Mucosa of rectum (tissue), 2 donors: ENCODE measurements at regions not wholly inside any gene's neighbourhood (a gene's known extent, or its start where the extent isn't known, plus 50 kb on each side); places are given as distances from the start of the nearest gene placed in this dataset.

Experiments
- H3K27ac ChIP-seq, 2 donors: one replicate each; pipeline ENCODE4 v1.7.0; 2013; ENCODE audit warnings: inconsistent platforms in 2 of 2, low read depth in 2 of 2, low read length in 2 of 2
- H3K27me3 ChIP-seq, 2 donors: one replicate each; pipeline ENCODE4 v1.7.0; 2013; ENCODE audit warnings: low read length in 2 of 2; ENCODE audit not compliant: control insufficient read depth in 2 of 2, insufficient read depth in 2 of 2
- H3K36me3 ChIP-seq, 2 donors: one replicate each; pipeline ENCODE4 v1.7.0; 2013; ENCODE audit warnings: low read length in 2 of 2; ENCODE audit not compliant: control insufficient read depth in 2 of 2, insufficient read depth in 2 of 2
- H3K4me1 ChIP-seq, 2 donors: one replicate each; pipeline ENCODE4 v1.7.0; 2013; ENCODE audit warnings: low read length in 2 of 2, mild to moderate bottlenecking in 1 of 2; ENCODE audit not compliant: control insufficient read depth in 2 of 2, insufficient read depth in 2 of 2
- H3K4me3 ChIP-seq, 2 donors: one replicate each; pipeline ENCODE4 v1.7.0; 2013; ENCODE audit warnings: low read length in 2 of 2
- H3K9ac ChIP-seq, 2 donors: one replicate each; pipeline ENCODE4 v1.7.0; 2013; ENCODE audit warnings: low read length in 2 of 2, low read depth in 1 of 2, mild to moderate bottlenecking in 1 of 2
- H3K9me3 ChIP-seq, 2 donors: one replicate each; pipeline ENCODE4 v1.7.0; 2013; ENCODE audit warnings: low read length in 2 of 2; ENCODE audit not compliant: control insufficient read depth in 2 of 2
- donor health status: healthy.
- donor health status: Normal muscosa, but diverticular disease.

DNA sequence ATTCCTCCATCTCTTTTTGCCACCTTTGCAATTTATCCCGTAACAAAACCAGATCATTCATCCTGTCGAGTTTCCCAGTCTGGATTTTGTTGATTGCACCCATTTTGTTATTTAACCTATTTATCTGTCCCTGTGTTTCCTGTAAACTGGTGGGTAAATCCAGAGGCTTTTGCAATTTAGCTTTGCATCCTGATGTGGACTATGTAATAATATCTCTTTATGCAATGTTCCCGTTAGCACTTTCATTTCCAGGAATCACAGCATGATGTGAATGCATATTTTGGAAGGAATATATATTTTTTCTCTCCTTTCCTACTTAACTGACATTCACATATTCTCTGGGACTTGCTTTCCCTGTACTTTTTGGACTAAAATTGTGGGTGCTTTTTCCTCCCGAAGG lies 240.3 kb upstream of the GAS1 start:
- no peak overlapping the region for H3K27ac ChIP-seq
- no peaks in the 10 kb centered on the region for H3K36me3 ChIP-seq
- no peaks in the 10 kb centered on the region for H3K9me3 ChIP-seq
- no peak overlapping the region for H3K4me3 ChIP-seq
- no peaks in the 10 kb centered on the region for H3K4me1 ChIP-seq
- H3K9ac ChIP-seq, result no peak overlapping the region
- no peaks in the 10 kb centered on the region for H3K27me3 ChIP-seq

GRCh38 chr9:87189006-87189405 lies 241.7 kb upstream of the GAS1 start:
- H3K27ac ChIP-seq, result no peak overlapping the region
- H3K4me3 ChIP-seq, result no peak overlapping the region
- H3K36me3 ChIP-seq, result no peaks in the 10 kb centered on the region
- H3K27me3 ChIP-seq, result no peaks in the 10 kb centered on the region
- H3K4me1 ChIP-seq, result no peaks in the 10 kb centered on the region
- no peak overlapping the region for H3K9ac ChIP-seq
- H3K9me3 ChIP-seq, result no peaks in the 10 kb centered on the region

- Histone ChIP-seq H3K27me3 (no peaks in the 10 kb centered on the region), H3K4me3 (no peak overlapping the region), H3K9me3 (no peaks in the 10 kb centered on the region), H3K27ac (no peak overlapping the region), H3K9ac (no peak overlapping the region), H3K36me3 (no peaks in the 10 kb centered on the region), H3K4me1 (no peaks in the 10 kb centered on the region)
Observed at GRCh38 chr9:87193151-87193550, 245.8 kb upstream of the GAS1 start.

DNA sequence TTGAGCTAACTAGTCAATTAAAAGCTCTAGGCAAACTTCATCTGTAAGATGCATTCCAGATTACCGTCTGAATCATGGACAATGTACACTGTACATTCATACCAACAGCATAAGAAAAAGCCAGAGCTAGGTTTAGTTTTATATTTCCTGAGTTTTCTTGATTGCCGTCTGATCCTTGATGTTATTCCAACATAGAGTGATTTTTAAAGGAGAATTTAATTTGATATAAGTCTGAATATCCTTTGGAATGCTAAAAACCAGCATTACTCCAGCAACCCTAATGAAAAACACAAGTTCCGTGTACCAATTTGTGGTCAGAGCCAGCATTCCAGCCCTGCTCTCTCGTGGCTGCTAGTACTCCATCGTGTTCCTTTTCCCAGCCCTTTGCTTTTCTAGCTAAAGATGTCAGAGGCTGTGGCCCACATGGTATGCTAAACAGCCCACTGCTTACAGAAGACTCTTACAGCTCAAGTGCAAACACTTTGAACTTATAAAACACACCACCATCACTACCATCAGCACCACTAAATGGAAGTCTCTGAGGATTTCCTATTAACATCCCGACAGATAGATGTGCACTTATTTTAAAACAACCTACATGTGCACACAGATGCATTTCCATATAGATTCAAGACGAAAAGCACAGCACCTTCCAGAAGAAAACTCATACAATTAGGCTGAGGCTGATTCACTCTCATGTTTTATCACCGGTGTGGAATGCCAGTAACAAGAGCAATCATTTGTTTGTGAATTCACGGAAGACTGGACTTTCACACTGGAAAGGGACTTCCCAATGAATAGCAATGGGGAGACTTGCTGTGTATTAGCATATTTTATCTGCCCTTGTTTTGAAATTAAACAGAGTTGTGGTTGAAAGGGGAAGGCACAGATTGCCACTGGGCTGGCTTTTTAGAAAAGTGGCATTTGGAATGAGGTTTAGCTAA lies 246.9 kb upstream of the GAS1 start:
- Histone ChIP-seq H3K9me3 (no peaks in the 10 kb centered on the region), H3K4me1 (no peaks in the 10 kb centered on the region), H3K9ac (no peak overlapping the region), H3K27ac (no peak overlapping the region), H3K4me3 (no peak overlapping the region), H3K36me3 (no peaks in the 10 kb centered on the region), H3K27me3 (no peaks in the 10 kb centered on the region)

DNA sequence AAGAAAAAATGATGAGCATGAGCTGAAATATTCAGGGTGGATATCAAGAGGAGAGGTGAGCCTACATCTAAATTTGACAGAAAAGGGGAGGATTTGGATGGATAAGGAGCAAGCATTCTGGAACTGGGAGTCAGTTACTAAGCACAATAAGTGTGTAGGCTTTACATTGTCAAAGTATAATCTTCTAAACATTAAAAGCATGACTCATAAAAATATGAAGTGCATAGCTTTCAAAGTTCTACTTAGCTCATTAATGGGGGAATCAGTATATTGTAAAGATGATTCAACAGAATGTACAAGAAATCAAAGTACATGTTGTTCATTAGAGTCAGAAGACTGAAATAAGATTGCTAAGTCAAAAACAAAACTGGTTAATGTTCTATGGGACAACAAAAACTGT lies 248.0 kb upstream of the GAS1 start:
- no peaks in the 10 kb centered on the region for H3K27me3 ChIP-seq
- no peaks in the 10 kb centered on the region for H3K4me1 ChIP-seq
- no peak overlapping the region for H3K9ac ChIP-seq
- no peaks in the 10 kb centered on the region for H3K36me3 ChIP-seq
- no peaks in the 10 kb centered on the region for H3K9me3 ChIP-seq
- no peak overlapping the region for H3K27ac ChIP-seq
- no peak overlapping the region for H3K4me3 ChIP-seq

DNA sequence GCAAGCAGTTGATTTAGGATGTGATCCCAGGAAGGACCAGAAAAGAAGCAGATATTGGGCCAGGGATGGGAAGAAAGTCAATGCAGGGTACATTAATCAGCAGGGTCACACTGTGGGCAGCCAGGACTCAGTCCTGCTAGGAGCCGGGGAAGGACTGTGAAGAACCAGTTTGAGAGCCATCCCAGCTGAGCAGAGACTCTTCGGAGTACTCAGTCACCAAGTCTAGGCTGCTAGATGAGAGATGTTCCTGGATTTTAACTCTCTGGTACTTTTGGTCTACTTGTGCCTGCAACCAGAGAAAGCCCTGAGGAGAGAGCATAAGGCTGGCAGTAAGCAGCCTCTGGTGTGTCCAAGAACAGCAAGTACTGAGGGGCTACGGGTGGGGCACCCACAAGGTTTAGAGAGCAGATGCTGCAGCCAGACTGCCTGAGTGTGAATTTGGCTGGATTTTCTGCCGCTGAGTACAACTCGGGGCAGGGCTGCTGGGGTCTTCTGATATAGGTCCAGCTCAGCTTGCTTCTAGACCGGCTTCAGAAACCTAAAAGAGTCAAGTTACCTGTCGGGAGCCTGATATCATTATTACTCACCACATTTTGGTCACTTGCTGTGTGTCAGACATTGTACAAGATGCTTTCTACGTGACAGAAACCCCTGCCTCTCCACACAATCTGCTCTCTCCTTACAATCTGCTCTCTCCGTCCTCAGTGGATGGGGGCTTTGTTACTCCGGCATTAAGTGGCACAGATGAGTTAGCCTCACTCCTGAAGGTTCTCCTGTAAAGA lies 250.2 kb upstream of the GAS1 start:
- no peaks in the 10 kb centered on the region for H3K27me3 ChIP-seq
- H3K4me3 ChIP-seq, result no peak overlapping the region
- no peaks in the 10 kb centered on the region for H3K36me3 ChIP-seq
- no peak overlapping the region for H3K27ac ChIP-seq
- H3K4me1 ChIP-seq, result no peaks in the 10 kb centered on the region
- H3K9ac ChIP-seq, result no peak overlapping the region
- H3K9me3 ChIP-seq, result no peaks in the 10 kb centered on the region

GRCh38 chr9:87198716-87199115 lies 251.4 kb upstream of the GAS1 start:
- H3K27me3 ChIP-seq, result no peaks in the 10 kb centered on the region

DNA sequence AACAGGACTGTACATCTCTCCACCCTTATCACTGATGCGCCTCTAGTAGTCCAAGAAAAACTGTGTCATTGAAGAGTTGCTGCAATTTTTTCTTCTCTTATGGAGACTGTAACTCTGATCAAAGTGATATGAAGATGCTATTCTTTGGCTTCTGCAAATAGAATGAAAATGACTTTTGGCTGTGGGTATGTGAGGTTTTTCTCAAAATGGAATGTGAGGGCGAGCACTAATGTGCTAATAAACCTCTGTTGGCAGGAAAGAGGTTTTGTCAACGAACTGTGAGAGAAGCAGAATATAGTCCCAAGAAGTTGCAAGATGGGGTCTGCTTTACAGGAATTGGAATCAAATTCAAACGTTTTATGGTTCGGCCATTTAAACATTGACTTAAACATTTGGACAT lies 252.0 kb upstream of the GAS1 start:
- Histone ChIP-seq H3K27me3 (no peaks in the 10 kb centered on the region), H3K9ac (no peak overlapping the region), H3K4me3 (no peak overlapping the region), H3K4me1 (no peaks in the 10 kb centered on the region), H3K27ac (no peak overlapping the region), H3K9me3 (no peaks in the 10 kb centered on the region), H3K36me3 (no peaks in the 10 kb centered on the region)

More at GRCh38 chr9:87198716-87199115, 251.4 kb upstream of the GAS1 start:
- H3K27ac ChIP-seq, result no peak overlapping the region
- no peak overlapping the region for H3K9ac ChIP-seq
- no peaks in the 10 kb centered on the region for H3K9me3 ChIP-seq
- H3K36me3 ChIP-seq, result no peaks in the 10 kb centered on the region
- H3K4me1 ChIP-seq, result no peaks in the 10 kb centered on the region
- no peak overlapping the region for H3K4me3 ChIP-seq

GRCh38 chr9:87199782-87200181 lies 252.5 kb upstream of the GAS1 start:
- no peak overlapping the region for H3K4me3 ChIP-seq
- H3K4me1 ChIP-seq, result no peaks in the 10 kb centered on the region
- no peak overlapping the region for H3K9ac ChIP-seq
- no peak overlapping the region for H3K27ac ChIP-seq
- no peaks in the 10 kb centered on the region for H3K27me3 ChIP-seq
- H3K9me3 ChIP-seq, result no peaks in the 10 kb centered on the region
- no peaks in the 10 kb centered on the region for H3K36me3 ChIP-seq

DNA sequence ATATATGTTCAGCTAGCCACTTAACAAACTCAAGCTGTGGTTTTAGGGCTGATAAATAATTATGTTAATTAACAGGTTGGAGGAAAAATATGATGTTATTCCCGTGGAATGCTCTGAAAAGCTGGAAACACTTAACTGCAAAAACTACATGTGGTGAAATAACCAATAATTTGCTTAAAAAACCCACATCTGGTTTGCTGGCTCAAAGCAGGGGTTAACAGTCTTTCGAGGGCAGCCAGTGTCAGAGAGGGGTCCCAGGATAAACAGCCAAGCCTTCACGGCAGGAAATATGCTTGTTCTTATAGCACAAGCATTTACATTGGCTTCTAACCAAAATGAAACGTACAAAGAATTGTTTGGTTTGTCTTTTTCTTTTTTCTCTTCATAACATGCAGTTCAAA lies 254.0 kb upstream of the GAS1 start:
- Histone ChIP-seq H3K4me3 (no peak overlapping the region), H3K9me3 (no peaks in the 10 kb centered on the region), H3K9ac (no peak overlapping the region), H3K36me3 (no peaks in the 10 kb centered on the region), H3K27ac (no peak overlapping the region), H3K27me3 (no peaks in the 10 kb centered on the region), H3K4me1 (no peaks in the 10 kb centered on the region)
